CD14-positive monocyte (primary cell): ENCODE measurements at regions not wholly inside any gene's neighbourhood (a gene's known extent, or its start where the extent isn't known, plus 50 kb on each side); places are given as distances from the start of the nearest gene placed in this dataset.
"Not testable (repeated sequence)": the region's sequence is repeated elsewhere in the genome, so short reads cannot be mapped to it uniquely, and the experiment has no call there.

Experiments
- DNase-seq, 3 donors: peaks; one replicate each; pipeline ENCODE4 v3.0.0-alpha.2; 2011 to 2022
- H2AFZ ChIP-seq: 2 replicates; pipeline ENCODE4 v1.6.0; 2012; ENCODE audit warnings: mild to moderate bottlenecking, low read depth, low read length, inconsistent platforms; ENCODE audit not compliant: insufficient read depth, poor library complexity, severe bottlenecking
- H3K27ac ChIP-seq, 2 donors: 1 replicate in 1 of 2; 2 replicates in 1 of 2; pipeline ENCODE4 v1.5.1; 2012 to 2013; ENCODE audit warnings: low read length in 2 of 2, control low read depth in 1 of 2, inconsistent platforms in 1 of 2, low read depth in 1 of 2, mild to moderate bottlenecking in 1 of 2
- H3K27me3 ChIP-seq, 2 donors: one replicate each; pipeline versions ENCODE4 v1.6.0 to v1.6.1; 2011 to 2013; ENCODE audit warnings: low read length in 2 of 2; ENCODE audit not compliant: control insufficient read depth in 2 of 2, insufficient read depth in 2 of 2
- H3K36me3 ChIP-seq, 2 donors: replicated peaks in 1 of 2; 1 replicate in 1 of 2; 2 replicates in 1 of 2; pipeline versions ENCODE4 v1.5.1 to v1.6.1; 2012 to 2013; ENCODE audit warnings: low read length in 2 of 2, control low read depth in 1 of 2, inconsistent platforms in 1 of 2, mild to moderate bottlenecking in 1 of 2; ENCODE audit not compliant: insufficient read depth in 2 of 2, control insufficient read depth in 1 of 2
- H3K4me1 ChIP-seq, 2 donors: 1 replicate in 1 of 2; 2 replicates in 1 of 2; pipeline versions ENCODE4 v1.5.1 to v1.6.1; 2012 to 2013; ENCODE audit warnings: low read length in 2 of 2, control low read depth in 1 of 2, inconsistent platforms in 1 of 2, mild to moderate bottlenecking in 1 of 2, moderate library complexity in 1 of 2; ENCODE audit not compliant: insufficient read depth in 2 of 2, control insufficient read depth in 1 of 2
- H3K4me2 ChIP-seq: replicated peaks from 2 replicates; pipeline ENCODE3; 2012; ENCODE audit warnings: low read length, moderate library complexity, mild to moderate bottlenecking; ENCODE audit not compliant: poor library complexity, severe bottlenecking; ENCODE audit errors: extremely low read depth
- H3K4me3 ChIP-seq, 3 experiments: fragments of 200-600 bp in 1 of 3; sonication (generic) in 1 of 3; replicated peaks in 1 of 3; 1 replicate in 2 of 3; 2 replicates in 1 of 3; pipeline ENCODE4 v1.5.1; 2011 to 2013; ENCODE audit warnings: low read length in 3 of 3, mild to moderate bottlenecking in 3 of 3, control low read depth in 2 of 3, low read depth in 2 of 3, inconsistent platforms in 1 of 3, moderate library complexity in 1 of 3
- H3K79me2 ChIP-seq: 2 replicates; pipeline ENCODE4 v1.6.0; 2012; ENCODE audit warnings: mild to moderate bottlenecking, control low read depth, inconsistent platforms, low read length, moderate library complexity; ENCODE audit not compliant: insufficient read depth
- H3K9ac ChIP-seq: 2 replicates; pipeline ENCODE4 v1.6.0; 2017; ENCODE audit warnings: low read length, mild to moderate bottlenecking; ENCODE audit not compliant: insufficient read depth, poor library complexity, severe bottlenecking
- H3K9me3 ChIP-seq, 2 donors: replicated peaks in 1 of 2; 1 replicate in 1 of 2; 2 replicates in 1 of 2; pipeline versions ENCODE4 v1.5.1 to v1.6.1; 2012 to 2013; ENCODE audit warnings: low read length in 2 of 2, control low read depth in 1 of 2; ENCODE audit not compliant: control insufficient read depth in 1 of 2, insufficient read depth in 1 of 2
- H4K20me1 ChIP-seq: 2 replicates; pipeline ENCODE4 v1.6.0; 2012; ENCODE audit warnings: mild to moderate bottlenecking, low read length, control low read depth, moderate library complexity; ENCODE audit not compliant: insufficient read depth
- H3K27ac Mint-ChIP-seq, 7 donors: one replicate each; pipeline ENCODE4 v1.8.0; 2020; ENCODE audit warnings: mild to moderate bottlenecking in 7 of 7, mixed read lengths in 7 of 7, moderate library complexity in 6 of 7, inconsistent platforms in 2 of 7
- H3K27me3 Mint-ChIP-seq, 3 donors: one replicate each; pipeline ENCODE4 v1.8.0; 2021 to 2022; ENCODE audit warnings: low read depth in 3 of 3, mild to moderate bottlenecking in 3 of 3, mixed read lengths in 3 of 3, moderate library complexity in 3 of 3, inconsistent platforms in 1 of 3
- H3K36me3 Mint-ChIP-seq, 2 donors: one replicate each; pipeline ENCODE4 v1.8.0; 2020; ENCODE audit warnings: mixed read lengths in 2 of 2, inconsistent platforms in 1 of 2, mild to moderate bottlenecking in 1 of 2
- H3K4me1 Mint-ChIP-seq: one replicate; pipeline ENCODE4 v1.8.0; 2020; ENCODE audit warnings: mild to moderate bottlenecking, mixed read lengths
- H3K4me3 Mint-ChIP-seq, 2 donors: one replicate each; pipeline ENCODE4 v1.8.0; 2020; ENCODE audit warnings: mild to moderate bottlenecking in 2 of 2, mixed read lengths in 2 of 2, moderate library complexity in 1 of 2
- H3K9me3 Mint-ChIP-seq, 7 donors: one replicate each; pipeline ENCODE4 v1.8.0; 2020 to 2022; ENCODE audit warnings: mixed read lengths in 7 of 7, mild to moderate bottlenecking in 6 of 7, moderate library complexity in 6 of 7, inconsistent platforms in 2 of 7
- WGBS: methylation state at CpG from one replicate; pipeline ENCODE4 v1.1.5; 2013; ENCODE audit warnings: missing lambda C conversion rate; ENCODE audit not compliant: insufficient coverage; 5-methylcytosine and 5-hydroxymethylcytosine counted together
- intact Hi-C, 2 donors: fragments of 100-400 bp; cut with micrococcal nuclease; formaldehyde crosslinking; loops; one replicate each; pipeline versions ENCODE4 v1.15.0 to v1.15.1; 2023
- TF ChIP-seq, protein P1 (sequence below): fragments of 200-600 bp; IDR thresholded peaks from one replicate; pipeline ENCODE4 v1.8.0; 2022; ENCODE audit warnings: antibody characterized with exemption, mild to moderate bottlenecking

DNA sequence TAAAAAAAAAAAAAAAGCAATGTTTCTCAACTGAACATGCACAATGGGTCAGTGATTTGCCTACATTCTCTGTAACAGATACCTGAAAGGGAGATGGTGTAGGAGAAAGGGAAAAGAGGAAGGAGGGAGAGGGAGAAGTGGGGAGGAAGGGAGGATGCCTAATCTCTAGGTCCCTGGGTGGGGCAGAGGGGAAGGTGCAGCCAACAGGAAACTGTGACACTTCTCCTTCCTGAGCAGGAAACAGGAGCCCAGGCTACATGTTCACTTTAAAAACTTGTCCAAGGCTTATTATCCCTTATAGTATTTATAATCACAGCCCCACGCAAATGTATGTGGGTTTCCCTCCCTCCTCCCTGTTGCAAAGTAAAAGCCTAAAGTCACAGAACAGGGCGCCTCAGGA lies 137.9 kb downstream of the MINAR1 start:
- H3K36me3 Mint-ChIP-seq, result no peaks in the 10 kb centered on the region
- WGBS, result 80% methylated on average over 1 of the region's 2 CpGs

DNA sequence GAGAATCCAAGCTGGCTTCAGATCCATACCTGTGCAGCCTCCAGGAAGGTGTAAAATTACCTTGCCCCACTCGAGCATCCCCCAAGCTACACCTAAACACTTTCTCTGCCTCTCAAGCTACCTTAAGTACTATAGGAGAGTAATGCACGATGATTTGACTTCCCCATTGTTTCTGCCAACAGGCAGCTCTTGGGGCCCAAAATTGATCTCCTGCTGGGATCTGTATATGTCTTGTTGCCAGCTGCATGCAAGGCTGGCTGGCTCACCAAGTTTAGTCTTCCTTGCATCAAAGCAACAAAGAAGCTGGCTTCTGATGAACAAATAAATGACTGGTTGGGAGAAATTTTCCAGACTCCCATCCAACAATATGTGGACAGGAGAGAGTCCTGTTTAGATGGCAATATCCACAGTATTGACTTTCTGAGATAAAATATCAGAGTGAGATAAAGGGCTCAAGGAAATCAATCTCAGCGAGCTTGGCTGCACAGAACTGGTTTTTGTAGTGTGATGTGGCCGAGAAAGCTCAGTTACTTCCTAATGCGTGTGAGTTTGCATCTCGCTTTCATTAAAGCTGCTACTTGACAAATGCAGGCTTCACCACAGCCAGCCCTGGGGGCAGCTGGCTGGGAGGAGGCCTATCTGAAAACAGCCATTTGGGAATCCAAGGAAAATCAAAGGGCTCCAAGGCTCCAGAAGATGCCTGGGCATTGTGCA lies 140.7 kb downstream of the MINAR1 start:
- no peaks in the 10 kb centered on the region for H3K79me2 ChIP-seq
- peaks cover 0 to 9% (median 2%) of the 10 kb centered on the region in 7 donors for H3K9me3 Mint-ChIP-seq
- no peak for DNase-seq
- H3K36me3 ChIP-seq, result no peaks in the 10 kb centered on the region
- no peak overlapping the region for H3K4me2 ChIP-seq
- H2AFZ ChIP-seq, result no peak overlapping the region
- H3K27ac Mint-ChIP-seq, result no peak overlapping the region
- 86% methylated on average over 4 of the region's 6 CpGs for WGBS
- no peaks in the 10 kb centered on the region for H3K36me3 Mint-ChIP-seq
- no peaks in the 10 kb centered on the region for H3K9me3 ChIP-seq
- H3K4me3 Mint-ChIP-seq, result no peak overlapping the region
- TF ChIP-seq, protein P1, sequence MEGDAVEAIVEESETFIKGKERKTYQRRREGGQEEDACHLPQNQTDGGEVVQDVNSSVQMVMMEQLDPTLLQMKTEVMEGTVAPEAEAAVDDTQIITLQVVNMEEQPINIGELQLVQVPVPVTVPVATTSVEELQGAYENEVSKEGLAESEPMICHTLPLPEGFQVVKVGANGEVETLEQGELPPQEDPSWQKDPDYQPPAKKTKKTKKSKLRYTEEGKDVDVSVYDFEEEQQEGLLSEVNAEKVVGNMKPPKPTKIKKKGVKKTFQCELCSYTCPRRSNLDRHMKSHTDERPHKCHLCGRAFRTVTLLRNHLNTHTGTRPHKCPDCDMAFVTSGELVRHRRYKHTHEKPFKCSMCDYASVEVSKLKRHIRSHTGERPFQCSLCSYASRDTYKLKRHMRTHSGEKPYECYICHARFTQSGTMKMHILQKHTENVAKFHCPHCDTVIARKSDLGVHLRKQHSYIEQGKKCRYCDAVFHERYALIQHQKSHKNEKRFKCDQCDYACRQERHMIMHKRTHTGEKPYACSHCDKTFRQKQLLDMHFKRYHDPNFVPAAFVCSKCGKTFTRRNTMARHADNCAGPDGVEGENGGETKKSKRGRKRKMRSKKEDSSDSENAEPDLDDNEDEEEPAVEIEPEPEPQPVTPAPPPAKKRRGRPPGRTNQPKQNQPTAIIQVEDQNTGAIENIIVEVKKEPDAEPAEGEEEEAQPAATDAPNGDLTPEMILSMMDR, result no peak
- intact Hi-C loops, result no loop called here
- no peaks in the 10 kb centered on the region for H4K20me1 ChIP-seq
- peaks cover 0 to 12% (median 6%) of the 10 kb centered on the region in 3 donors for H3K27me3 Mint-ChIP-seq
- H3K27ac ChIP-seq, result no peak overlapping the region
- H3K9ac ChIP-seq, result no peak overlapping the region
- H3K27me3 ChIP-seq, result no peaks in the 10 kb centered on the region
- no peak overlapping the region for H3K4me3 ChIP-seq
- peaks cover 0 to 4% of the 10 kb centered on the region in 2 donors for H3K4me1 ChIP-seq
- peaks cover 3% of the 10 kb centered on the region for H3K4me1 Mint-ChIP-seq

More for the DNA sequence above, 137.9 kb downstream of the MINAR1 start:
- Histone ChIP-seq H3K27me3 (no peaks in the 10 kb centered on the region), H3K4me1 (peaks cover 0 to 4% of the 10 kb centered on the region in 2 donors), H3K9ac (no peak overlapping the region), H3K4me2 (no peak overlapping the region), H3K79me2 (no peaks in the 10 kb centered on the region), H3K9me3 (no peaks in the 10 kb centered on the region), H3K4me3 (no peak overlapping the region), H2AFZ (no peak overlapping the region), H3K36me3 (no peaks in the 10 kb centered on the region), H4K20me1 (no peaks in the 10 kb centered on the region), H3K27ac (no peak overlapping the region)
- Mint-ChIP-seq H3K4me3 (no peak overlapping the region), H3K27me3 (peaks cover 0 to 9% (median 3%) of the 10 kb centered on the region in 3 donors), H3K9me3 (peaks cover 0 to 9% (median 2%) of the 10 kb centered on the region in 7 donors), H3K4me1 (peaks cover 3% of the 10 kb centered on the region), H3K27ac (no peak overlapping the region)
- TF ChIP-seq, protein P1, result no peak
- intact Hi-C loops, result no loop called here
- DNase-seq, result no peak

DNA sequence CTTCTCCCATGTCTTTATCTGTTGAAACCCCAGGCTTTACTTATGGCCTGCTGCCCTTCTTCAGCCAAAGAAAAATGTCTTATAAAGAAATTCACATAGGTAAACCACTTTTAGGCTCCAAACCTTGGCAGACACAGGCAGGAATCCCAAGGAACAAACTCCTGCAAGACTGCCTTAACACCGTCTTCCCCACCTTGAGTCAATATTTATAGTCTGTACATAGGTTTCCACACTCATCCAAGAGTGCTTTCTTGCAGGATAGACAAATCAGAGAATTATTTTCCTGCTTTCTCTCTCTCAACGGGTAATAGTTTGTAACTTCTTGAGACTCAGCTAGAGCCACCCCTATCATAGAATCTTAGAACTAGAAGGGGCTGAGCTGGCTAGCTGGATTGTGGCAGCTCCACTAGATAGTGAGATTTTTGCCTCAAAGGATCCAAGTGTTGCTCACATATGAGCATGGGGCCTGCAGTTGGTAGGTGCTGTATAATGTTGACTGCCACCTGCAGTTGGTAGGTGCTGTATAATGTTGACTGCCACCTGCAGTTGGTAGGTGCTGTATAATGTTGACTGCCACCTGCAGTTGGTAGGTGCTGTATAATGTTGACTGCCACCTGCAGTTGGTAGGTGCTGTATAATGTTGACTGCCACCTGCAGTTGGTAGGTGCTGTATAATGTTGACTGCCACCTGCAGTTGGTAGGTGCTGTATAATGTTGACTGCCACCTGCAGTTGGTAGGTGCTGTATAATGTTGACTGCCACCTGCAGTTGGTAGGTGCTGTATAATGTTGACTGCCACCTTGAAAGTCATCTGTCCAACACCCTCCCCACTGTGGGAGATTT lies 142.5 kb downstream of the MINAR1 start:
- H3K27me3 ChIP-seq, H3K4me2 ChIP-seq, H3K79me2 ChIP-seq, H3K4me3 Mint-ChIP-seq, H4K20me1 ChIP-seq, H3K4me1 Mint-ChIP-seq, H3K4me1 ChIP-seq, H3K27ac ChIP-seq, H3K9me3 ChIP-seq, H3K9ac ChIP-seq, H3K4me3 ChIP-seq, H2AFZ ChIP-seq, H3K36me3 ChIP-seq, intact Hi-C loops, H3K27ac Mint-ChIP-seq, H3K9me3 Mint-ChIP-seq, H3K36me3 Mint-ChIP-seq, DNase-seq: not testable (repeated sequence)
- H3K27me3 Mint-ChIP-seq, result peaks cover 0 to 19% (median 6%) of the 10 kb centered on the region in 3 donors
- no CpG with 5 or more reads among the region's 2 CpGs for WGBS
